ENCODE measurements at regions not wholly inside any gene's neighbourhood (a gene's known extent, or its start where the extent isn't known, plus 50 kb on each side); places are given as distances from the start of the nearest gene placed in this dataset.

DNA sequence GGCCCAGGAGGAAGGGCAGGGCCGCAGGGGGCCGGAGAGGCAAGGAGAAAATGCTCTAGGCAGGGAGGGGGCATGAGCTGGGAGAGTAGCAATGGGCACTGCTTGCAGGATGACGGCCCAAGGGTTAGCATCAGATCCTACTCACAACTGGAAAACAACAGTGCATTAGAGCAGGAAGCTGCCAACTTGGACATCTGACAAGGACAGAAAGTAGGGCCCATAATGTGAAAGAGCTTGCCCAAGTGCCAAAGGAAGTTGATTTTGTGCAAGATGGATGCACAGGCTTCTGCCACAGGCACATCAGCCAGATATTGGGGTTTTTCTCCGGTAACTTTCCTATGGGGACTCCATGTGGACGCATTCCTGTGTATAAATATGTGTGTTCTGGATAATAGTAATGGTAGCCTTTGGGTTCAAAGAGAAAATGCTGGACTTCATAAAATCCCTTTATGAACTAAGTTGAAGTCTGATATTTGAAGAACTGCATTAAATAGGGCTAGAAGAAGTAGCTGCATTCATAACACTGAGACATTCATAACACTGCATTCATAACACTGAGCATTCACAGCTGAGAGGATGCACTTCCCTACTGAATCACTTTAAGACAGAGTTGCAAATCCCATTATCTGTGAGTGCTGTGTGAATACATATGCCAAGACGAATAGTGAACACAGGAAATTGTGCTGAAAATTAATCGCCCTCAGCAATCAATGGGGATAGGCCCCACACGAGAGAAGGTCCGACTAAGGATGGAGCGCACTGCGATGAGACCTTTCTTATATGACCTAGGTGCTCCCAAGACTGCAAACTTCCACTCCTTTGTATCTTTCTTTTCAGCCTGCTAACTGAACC is 235.6 kb upstream of the PRDM1 start:
- no peak for TF ChIP-seq POLR2A (IDR thresholded peaks at IDR 0.05)
- TF ChIP-seq, protein P1, sequence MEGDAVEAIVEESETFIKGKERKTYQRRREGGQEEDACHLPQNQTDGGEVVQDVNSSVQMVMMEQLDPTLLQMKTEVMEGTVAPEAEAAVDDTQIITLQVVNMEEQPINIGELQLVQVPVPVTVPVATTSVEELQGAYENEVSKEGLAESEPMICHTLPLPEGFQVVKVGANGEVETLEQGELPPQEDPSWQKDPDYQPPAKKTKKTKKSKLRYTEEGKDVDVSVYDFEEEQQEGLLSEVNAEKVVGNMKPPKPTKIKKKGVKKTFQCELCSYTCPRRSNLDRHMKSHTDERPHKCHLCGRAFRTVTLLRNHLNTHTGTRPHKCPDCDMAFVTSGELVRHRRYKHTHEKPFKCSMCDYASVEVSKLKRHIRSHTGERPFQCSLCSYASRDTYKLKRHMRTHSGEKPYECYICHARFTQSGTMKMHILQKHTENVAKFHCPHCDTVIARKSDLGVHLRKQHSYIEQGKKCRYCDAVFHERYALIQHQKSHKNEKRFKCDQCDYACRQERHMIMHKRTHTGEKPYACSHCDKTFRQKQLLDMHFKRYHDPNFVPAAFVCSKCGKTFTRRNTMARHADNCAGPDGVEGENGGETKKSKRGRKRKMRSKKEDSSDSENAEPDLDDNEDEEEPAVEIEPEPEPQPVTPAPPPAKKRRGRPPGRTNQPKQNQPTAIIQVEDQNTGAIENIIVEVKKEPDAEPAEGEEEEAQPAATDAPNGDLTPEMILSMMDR (IDR thresholded peaks at IDR 0.05), result no peak

Data from body of pancreas (tissue), 4 donors.